ENCODE measurements at regions not wholly inside any gene's neighbourhood (a gene's known extent, or its start where the extent isn't known, plus 50 kb on each side); places are given as distances from the start of the nearest gene placed in this dataset.
"Not testable (repeated sequence)": the region's sequence is repeated elsewhere in the genome, so short reads cannot be mapped to it uniquely, and the experiment has no call there.

DNA sequence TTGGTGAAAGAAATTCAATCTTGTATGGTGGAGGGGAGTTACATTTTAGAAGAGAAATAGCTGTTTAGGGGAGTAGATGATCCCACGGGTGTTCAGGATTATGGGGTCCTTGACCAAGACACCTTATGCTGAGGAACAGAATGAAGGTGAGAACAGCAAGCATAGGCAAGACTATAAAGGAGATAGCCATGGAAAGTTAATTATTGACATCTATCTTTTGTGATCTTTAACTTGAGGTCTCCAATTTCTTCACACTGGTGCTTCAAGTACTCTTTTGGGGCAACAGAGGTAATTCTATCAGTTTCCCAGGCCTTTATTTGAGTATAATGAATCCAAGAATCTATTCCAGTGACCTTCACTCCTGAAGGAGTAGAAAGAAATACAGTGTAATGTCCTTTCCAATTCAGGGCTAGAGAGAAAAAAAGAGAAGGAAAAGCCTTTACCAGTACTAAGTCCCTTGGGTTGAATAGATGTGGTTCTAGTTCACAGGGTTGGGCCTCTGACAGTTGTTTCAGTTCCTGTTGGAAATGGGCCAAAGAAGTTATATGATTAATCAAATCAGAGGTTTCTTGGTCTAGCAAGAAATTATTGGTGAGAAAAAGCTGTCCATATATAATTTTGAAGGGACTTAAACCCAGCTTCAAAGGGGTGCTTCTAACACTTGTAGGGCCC lies 2104.1 kb upstream of the ACO1 start:
- no peak for DNase-seq

DNA sequence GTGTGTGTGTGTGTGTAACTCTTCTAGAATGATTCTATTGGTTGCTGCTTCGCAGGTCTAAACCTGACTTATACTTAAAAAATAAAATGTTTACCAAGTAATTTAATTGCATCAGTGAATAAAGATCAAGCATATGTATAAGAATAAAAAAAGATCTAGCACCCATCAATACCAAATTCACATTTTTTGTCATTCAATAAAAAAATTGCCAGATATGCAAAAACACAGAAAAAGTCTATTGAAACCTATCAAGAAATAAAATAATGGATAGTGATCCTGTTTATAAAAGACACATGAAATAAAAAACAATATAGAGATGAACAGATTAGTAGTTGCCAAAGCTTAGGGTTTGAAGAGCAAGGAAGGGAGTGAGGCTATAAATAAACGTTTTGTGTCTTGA lies 2095.0 kb upstream of the ACO1 start:
- no peak for DNase-seq

DNA sequence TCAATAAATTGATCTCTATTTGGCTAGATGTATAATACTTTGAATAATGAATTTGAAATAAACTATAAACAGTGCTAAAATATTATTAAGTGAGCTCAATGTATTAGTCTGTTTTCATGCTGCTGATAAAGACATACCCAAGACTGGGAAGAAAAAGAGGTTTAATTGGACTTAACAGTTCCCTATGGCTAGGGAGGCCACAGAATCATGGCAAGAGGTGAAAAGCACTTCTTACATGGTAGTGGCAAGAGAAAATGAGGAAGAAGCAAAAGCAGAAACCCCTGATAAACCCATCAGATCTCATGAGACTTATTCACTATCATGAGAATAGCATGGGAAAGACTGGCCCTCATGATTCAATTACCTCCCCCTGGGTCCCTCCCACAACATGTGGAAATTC lies 2092.4 kb upstream of the ACO1 start:
- not testable (repeated sequence) for DNase-seq

- DNase-seq, result no peak
Measured at GRCh38 chr9:30293231-30293630, 2091.2 kb upstream of the ACO1 start.

DNA sequence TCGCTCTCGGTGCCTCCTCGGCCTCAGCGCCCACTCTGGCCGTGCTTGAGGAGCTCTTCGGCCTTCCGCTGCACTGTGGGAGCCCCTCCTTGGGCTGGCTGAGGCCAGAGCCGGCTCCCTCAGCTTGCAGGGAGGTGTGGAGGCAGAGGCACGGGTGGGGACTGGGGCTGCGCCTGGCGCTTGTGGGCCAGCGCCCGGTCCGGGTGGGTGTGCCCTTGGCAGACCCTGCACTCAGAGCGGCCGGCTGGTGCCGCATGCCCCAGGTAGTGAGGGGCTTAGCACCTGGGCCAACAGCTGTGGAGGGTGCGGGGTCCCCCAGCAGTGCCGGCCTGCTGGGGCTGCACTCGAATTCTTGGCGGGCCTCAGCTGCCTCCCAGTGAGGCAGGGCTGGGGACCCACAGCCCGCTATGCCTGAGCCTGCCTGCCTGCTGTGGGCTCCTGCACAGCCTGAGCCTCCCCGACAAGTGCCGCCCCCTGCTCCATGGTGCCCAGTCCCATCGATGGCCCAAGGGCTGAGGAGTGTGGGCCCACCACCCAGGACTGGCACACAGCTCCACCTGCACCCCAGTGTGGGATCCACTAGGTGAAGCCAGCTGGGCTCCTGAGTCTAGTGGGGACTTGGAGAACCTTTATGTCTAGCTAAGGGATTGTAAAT lies 2085.2 kb upstream of the ACO1 start:
- no peak for DNase-seq

DNA sequence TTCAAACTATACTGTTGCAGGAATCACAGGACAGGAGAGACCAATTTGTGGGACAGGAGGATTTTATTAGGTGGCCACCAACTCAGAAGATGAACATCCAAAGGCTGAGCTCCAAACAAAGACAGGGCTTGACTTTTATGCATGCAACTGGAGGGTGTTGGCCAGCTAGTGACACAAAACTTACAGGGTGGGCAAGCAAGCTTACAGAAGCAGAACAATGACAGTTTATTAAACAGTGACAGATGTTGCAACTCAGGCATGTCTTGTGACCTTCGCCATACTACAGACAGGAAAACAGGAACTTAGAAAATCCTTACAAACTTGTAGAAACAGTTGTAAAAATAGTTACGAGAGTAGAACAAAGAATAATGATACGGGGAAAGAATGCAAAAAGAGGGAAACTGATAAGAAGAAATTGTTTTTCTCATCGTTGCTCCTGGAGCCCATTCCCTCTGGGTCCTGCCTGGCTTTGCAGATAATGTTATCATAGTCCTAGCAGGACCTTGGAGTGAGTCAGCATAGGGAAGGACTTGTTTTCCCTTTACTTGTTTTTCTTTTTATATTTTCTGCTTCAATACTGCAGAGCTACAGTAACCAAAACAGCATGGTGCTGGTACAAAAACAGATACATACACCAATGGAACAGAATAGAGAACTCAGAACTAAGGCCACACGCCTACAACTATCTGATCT lies 2083.0 kb upstream of the ACO1 start:
- no peak for DNase-seq

DNA sequence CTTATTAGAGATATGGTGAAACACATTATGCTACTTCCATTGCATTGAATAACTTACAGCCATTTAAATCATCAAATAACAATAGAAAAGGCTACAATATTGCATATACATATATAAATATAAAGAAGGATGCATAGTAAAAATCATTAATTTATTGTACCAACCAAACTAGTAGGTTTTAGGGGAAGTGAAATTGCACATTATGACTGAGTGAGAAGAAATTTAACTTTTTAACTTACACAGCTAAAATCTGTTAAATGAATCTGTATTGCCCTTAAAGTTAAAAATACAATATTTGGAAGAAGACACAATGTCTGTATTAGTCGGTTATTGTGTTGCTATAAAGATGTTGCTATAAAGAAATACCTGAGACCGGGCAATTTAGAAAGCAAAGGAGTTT lies 2073.7 kb upstream of the ACO1 start:
- no peak for DNase-seq

DNA sequence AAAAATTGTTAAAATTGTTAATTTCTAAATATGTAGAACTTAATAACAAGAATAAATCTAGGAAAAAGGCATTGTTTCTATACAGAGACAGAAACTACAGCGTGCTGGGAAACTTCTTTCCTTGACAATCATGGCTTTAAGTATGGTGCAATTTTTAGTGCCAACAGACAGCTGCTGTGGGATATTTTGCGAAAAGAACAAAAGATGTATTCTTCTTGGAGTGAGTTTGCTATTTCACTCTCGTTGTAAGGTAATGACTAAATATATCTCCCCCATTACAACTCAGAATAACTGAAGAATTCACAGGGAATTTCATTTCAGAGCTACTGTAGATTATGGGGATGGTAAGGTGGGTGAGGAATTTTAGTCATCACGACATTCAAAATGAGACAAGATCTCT lies 2055.0 kb upstream of the ACO1 start:
- DNase-seq, result no peak

DNA sequence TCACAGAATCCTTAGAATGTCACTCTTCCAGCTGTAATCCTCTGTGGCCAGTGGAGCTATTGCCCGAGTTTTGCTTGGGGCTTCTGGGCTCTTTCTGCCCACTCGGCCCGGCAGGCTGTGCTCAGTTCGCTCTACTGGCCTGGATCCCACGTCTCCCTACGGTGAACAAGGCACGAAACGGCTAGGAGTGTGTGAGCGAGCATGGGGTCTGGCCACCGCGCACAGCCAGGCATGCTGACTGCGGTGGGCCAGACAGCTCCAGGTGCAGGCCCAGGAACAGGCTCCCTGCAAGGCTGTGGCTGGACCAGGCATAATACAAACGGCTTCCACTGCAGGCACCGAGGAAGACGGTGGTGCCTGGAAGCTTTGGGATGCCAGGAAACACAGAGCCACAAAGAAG lies 2035.5 kb upstream of the ACO1 start:
- DNase-seq, result no peak

- no peak for DNase-seq
Measured at GRCh38 chr9:30349526-30350513, 2034.6 kb upstream of the ACO1 start.

- DNase-seq, result no peak
Measured at GRCh38 chr9:30356221-30356620, 2028.2 kb upstream of the ACO1 start.

GRCh38 chr9:30362373-30362772 lies 2022.1 kb upstream of the ACO1 start:
- DNase-seq, result no peak

DNA sequence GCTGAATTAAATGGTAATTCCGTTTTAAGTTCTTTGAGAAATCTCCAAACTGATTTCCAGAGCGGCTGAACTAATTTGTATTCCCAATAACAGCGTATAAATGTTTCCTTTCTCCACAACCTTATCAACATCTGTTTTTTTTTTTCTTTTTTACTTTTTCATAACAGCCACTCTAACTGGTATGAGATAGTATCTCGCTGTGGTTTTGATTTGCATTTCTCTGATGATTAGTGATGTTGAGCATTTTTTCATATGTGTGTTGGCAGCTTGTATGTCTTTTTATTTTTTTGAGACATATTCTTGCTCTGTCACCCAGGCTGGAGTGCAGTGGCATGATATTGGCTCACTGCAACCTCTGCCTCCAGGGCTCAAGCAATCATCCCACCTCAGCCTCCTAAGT lies 2018.3 kb upstream of the ACO1 start:
- not testable (repeated sequence) for DNase-seq

DNA sequence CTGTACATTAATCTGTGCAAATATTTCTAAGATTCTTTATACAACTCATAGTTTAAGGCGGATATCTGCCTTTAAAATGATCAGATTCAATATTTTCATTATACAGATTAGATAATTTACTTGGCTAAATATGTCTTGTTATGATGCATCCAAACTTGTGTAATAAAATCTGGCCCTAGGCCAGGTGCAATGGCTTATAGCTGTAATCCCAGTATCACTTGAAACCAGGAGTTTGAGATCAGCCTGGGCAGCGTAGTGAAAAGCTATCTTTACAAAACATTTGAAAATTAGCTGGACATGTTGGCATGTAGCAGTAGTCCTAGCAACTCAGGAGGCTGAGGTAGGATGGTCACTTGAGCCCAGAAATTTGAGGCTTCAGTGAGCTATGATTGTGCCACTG lies 2002.2 kb upstream of the ACO1 start:
- no peak for DNase-seq

DNA sequence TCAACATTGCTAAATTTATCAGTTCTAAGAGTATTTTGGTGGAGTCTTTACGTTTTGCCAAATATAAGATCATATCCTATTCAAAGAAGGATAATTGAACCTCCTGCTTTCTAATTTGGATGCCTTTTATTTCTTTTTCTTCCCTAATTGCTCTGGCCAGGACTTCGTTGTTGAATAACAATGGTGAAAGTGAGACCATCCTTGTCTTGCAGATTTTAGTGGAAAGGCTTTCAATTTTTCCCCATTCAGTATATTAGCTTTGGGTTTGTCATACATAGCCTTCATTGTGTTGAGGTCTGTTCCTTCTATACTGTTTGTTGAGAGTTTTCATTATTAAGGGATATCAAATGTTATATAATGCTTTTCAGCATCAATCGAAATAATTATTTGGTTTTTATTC lies 1974.2 kb upstream of the ACO1 start:
- no peak for DNase-seq

GRCh38 chr9:30411571-30411970 lies 1972.9 kb upstream of the ACO1 start:
- DNase-seq, result no peak

GRCh38 chr9:30459156-30459555 lies 1925.3 kb upstream of the ACO1 start:
- no peak for DNase-seq

DNA sequence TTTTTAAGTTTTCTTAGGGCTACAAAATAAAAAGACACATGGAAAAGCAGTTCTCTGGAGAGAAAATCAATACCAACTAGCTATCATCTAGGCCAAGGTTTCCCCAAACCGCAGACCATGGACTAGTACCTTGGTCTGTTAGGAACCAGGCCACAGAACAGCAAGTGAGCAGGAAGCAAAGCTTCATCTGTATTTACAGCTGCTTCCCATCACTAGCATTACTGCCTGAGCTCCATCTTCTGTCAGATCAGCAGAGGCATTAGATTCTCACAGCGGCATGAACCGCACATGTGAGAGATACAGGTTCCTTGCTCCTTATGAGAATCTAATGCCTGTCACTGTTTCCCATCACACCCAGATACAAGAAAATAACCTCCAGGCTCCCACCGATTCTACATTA lies 1907.6 kb upstream of the ACO1 start:
- DNase-seq, result no peak

DNA sequence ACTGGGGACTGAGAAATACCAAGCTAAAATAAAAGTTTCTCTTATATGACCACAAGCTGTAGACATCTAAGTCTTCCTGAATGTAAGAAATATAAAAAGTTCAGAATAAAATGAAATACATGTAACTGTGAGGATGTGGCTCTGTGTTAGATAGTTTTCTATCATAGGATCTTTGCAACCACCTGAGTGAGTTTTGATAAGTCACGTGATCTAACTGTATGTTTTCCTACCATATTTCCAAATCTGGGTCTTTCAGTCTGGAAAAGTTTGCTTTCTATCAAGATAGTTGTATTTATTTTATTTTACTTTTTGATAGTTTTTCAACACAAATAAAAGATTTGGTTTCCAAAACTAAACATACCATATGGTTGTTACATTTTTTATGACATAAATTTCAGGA lies 1905.8 kb upstream of the ACO1 start:
- DNase-seq, result no peak

- no peak for DNase-seq
Measured at GRCh38 chr9:30482499-30482898, 1901.9 kb upstream of the ACO1 start.

- DNase-seq, result no peak
Measured at GRCh38 chr9:30484690-30485089, 1899.8 kb upstream of the ACO1 start.

GRCh38 chr9:30504502-30504905 lies 1879.9 kb upstream of the ACO1 start:
- no peak for DNase-seq

GRCh38 chr9:30505311-30505710 lies 1879.1 kb upstream of the ACO1 start:
- DNase-seq, result no peak
